Mesenchymal stem cell (in vitro differentiated cells and primary cell): ENCODE measurements at regions not wholly inside any gene's neighbourhood (a gene's known extent, or its start where the extent isn't known, plus 50 kb on each side); places are given as distances from the start of the nearest gene placed in this dataset. TPM values are rescaled to one million over a fixed set of nuclear protein-coding genes. Genes with fewer than 3 reads are reported as not detected.

Experiments
- small RNA-seq: library from polyadenylated mRNA; stranded (forward); fragments of <200 nt; extraction: miRNeasy Mini kit (QIAGEN cat#:217004); gene quantifications from one replicate; pipeline ENCODE3, GENCODE V24; 2013; ENCODE audit warnings: low read depth

Small RNA genes in the stretch of these regions (small RNA-seq; reads per million reads assigned to genes)
- gene RNA5SP161: not detected
